Endothelial cell of umbilical vein (primary cell): ENCODE measurements at regions not wholly inside any gene's neighbourhood (a gene's known extent, or its start where the extent isn't known, plus 50 kb on each side); places are given as distances from the start of the nearest gene placed in this dataset.

Experiments used
- FOS ChIP-seq: IDR thresholded peaks from 2 replicates; pipeline ENCODE4 v1.6.1; 2011; ENCODE audit warnings: mild to moderate bottlenecking, low read length, moderate library complexity, borderline replicate concordance; ENCODE audit not compliant: insufficient read depth
- MAX ChIP-seq: IDR thresholded peaks from 2 replicates; pipeline ENCODE4 v1.6.1; 2011; ENCODE audit not compliant: insufficient read depth, insufficient read length
- POLR2AphosphoS5 ChIP-seq: IDR thresholded peaks from 2 replicates; pipeline ENCODE4 v1.6.1; 2012; ENCODE audit warnings: low read depth, mild to moderate bottlenecking, control low read depth, low read length, moderate library complexity; ENCODE audit not compliant: insufficient read depth
- TF ChIP-seq, protein P1 (sequence below), 2 donors: IDR thresholded peaks; 1 replicate in 1 of 2; 2 replicates in 1 of 2; pipeline ENCODE4 v1.5.1; 2011; ENCODE audit warnings: low read length in 2 of 2, mild to moderate bottlenecking in 2 of 2, moderate library complexity in 2 of 2, control low read depth in 1 of 2, inconsistent platforms in 1 of 2, low read depth in 1 of 2; ENCODE audit not compliant: insufficient read depth in 1 of 2; ENCODE audit errors: extremely low read depth in 1 of 2

DNA sequence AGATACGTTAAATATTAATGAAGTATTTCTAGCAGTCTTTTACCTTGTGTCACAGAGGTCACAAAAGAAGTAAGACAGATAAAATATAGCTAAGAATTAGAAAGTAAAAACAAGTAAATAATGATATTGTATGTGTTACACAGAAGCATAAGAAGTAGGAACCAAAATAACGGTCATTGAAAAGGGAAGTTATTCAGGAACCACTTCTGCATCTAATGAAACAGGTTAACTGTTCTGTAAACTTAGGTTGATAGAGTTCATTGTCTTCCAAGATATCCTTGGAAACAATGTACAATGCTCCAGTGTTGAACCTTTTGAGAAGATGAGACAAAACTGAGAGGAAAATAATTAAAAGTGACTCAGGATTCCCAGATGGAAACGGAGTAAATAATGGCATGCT lies 57.1 kb upstream of the CD302 start:
- TF ChIP-seq, protein P1, sequence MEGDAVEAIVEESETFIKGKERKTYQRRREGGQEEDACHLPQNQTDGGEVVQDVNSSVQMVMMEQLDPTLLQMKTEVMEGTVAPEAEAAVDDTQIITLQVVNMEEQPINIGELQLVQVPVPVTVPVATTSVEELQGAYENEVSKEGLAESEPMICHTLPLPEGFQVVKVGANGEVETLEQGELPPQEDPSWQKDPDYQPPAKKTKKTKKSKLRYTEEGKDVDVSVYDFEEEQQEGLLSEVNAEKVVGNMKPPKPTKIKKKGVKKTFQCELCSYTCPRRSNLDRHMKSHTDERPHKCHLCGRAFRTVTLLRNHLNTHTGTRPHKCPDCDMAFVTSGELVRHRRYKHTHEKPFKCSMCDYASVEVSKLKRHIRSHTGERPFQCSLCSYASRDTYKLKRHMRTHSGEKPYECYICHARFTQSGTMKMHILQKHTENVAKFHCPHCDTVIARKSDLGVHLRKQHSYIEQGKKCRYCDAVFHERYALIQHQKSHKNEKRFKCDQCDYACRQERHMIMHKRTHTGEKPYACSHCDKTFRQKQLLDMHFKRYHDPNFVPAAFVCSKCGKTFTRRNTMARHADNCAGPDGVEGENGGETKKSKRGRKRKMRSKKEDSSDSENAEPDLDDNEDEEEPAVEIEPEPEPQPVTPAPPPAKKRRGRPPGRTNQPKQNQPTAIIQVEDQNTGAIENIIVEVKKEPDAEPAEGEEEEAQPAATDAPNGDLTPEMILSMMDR (IDR thresholded peaks at IDR 0.05; ENCODE audit: extremely low read depth in 1 of 2, insufficient read depth in 1 of 2, low read depth in 1 of 2, low read length in 2 of 2) = no peak
- TF ChIP-seq MAX (no peak), FOS (no peak), POLR2AphosphoS5 (no peak)
